MCF 10A (cell line): ENCODE measurements at regions not wholly inside any gene's neighbourhood (a gene's known extent, or its start where the extent isn't known, plus 50 kb on each side); places are given as distances from the start of the nearest gene placed in this dataset.

Experiments used
- BruUV-seq: library from RNA; stranded (reverse); fragments of 400-500 nt; replicated peaks from 2 replicates; lab custom pipeline; 2021; lab: Mats Ljungman, UMichigan
- CTCF ChIA-PET: fragments of 300-600 bp; sonication (Branson Sonifier 250); formaldehyde crosslinking; extraction: SDS; loops from one replicate; lab custom pipeline; 2021; ENCODE audit warnings: antibody characterized with exemption, inconsistent platforms; lab: Yijun Ruan, JAX
- POLR2A ChIA-PET: fragments of 300-600, 350-650 bp; sonication (Branson Sonifier 250); formaldehyde crosslinking; extraction: SDS; loops from one replicate; lab custom pipeline; 2020; ENCODE audit warnings: antibody characterized with exemption, inconsistent platforms; lab: Yijun Ruan, JAX
- DNase-seq: peaks from one replicate; pipeline ENCODE4 v3.0.0-alpha.2; 2018; ENCODE audit not compliant: unreplicated experiment
- H3K27ac Mint-ChIP-seq: one replicate; pipeline ENCODE4 v1.8.0; 2022; ENCODE audit warnings: mild to moderate bottlenecking, low read depth, mixed read lengths; ENCODE audit not compliant: unreplicated experiment
- H3K27me3 Mint-ChIP-seq: one replicate; pipeline ENCODE4 v1.8.0; 2022; ENCODE audit warnings: mixed read lengths; ENCODE audit not compliant: insufficient read depth, unreplicated experiment
- H3K36me3 Mint-ChIP-seq: one replicate; pipeline ENCODE4 v1.8.0; 2022; ENCODE audit warnings: mild to moderate bottlenecking, moderate library complexity, mixed read lengths; ENCODE audit not compliant: insufficient read depth, unreplicated experiment
- H3K4me1 Mint-ChIP-seq: one replicate; pipeline ENCODE4 v1.8.0; 2022; ENCODE audit warnings: mixed read lengths; ENCODE audit not compliant: insufficient read depth, unreplicated experiment
- H3K4me3 Mint-ChIP-seq: one replicate; pipeline ENCODE4 v1.8.0; 2022; ENCODE audit warnings: mild to moderate bottlenecking, moderate library complexity, mixed read lengths; ENCODE audit not compliant: unreplicated experiment
- H3K9me3 Mint-ChIP-seq: one replicate; pipeline ENCODE4 v1.8.0; 2022; ENCODE audit warnings: mixed read lengths; ENCODE audit not compliant: unreplicated experiment
- CTCF ChIP-seq: fragments of 200-600 bp; IDR thresholded peaks from one replicate; pipeline ENCODE4 v1.8.0; 2022; ENCODE audit warnings: antibody characterized with exemption, mild to moderate bottlenecking; ENCODE audit not compliant: unreplicated experiment
- intact Hi-C: fragments of 100-400 bp; cut with micrococcal nuclease; formaldehyde crosslinking; loops from 2 replicates; pipeline ENCODE4 v1.14.1; 2022

GRCh38 chr9:96128880-96129279 lies 173.1 kb downstream of the HSD17B3 start:
- Mint-ChIP-seq H3K36me3 (no peaks in the 10 kb centered on the region), H3K27ac (no peak overlapping the region), H3K9me3 (no peaks in the 10 kb centered on the region), H3K27me3 (peaks cover 64% of the 10 kb centered on the region), H3K4me1 (no peaks in the 10 kb centered on the region), H3K4me3 (no peak overlapping the region)
- intact Hi-C loops = no loop called here
- TF ChIP-seq CTCF = no peak
- no TSS peak for BruUV-seq
- no peak for DNase-seq
- ChIA-PET CTCF (interaction anchor here (0.7 to 0.8 kb wide), 2 partner anchors 88 to 615 kb away, joined by 3 to 4 read pairs; no protein-coding TSS in a partner anchor), POLR2A (interaction anchor here (0.7 kb wide), 1 partner anchor 886 kb away, joined by 3 read pairs; no protein-coding TSS in a partner anchor)

GRCh38 chr9:96126321-96126881 lies 175.6 kb downstream of the HSD17B3 start:
- Mint-ChIP-seq H3K4me3 (no peak overlapping the region), H3K27me3 (peaks cover 39% of the 10 kb centered on the region), H3K9me3 (no peaks in the 10 kb centered on the region), H3K27ac (no peak overlapping the region), H3K4me1 (peaks cover 5% of the 10 kb centered on the region), H3K36me3 (no peaks in the 10 kb centered on the region)
- no peak for TF ChIP-seq CTCF
- CTCF ChIA-PET = interaction anchor here (1.3 kb wide), 1 partner anchor 10 kb away, joined by 4 read pairs; no protein-coding TSS in a partner anchor
- DNase-seq = no peak
- intact Hi-C loops = no loop called here
- no TSS peak for BruUV-seq
- POLR2A ChIA-PET = no interaction called here

GRCh38 chr9:96125624-96126023 lies 176.4 kb downstream of the HSD17B3 start:
- TF ChIP-seq CTCF = no peak
- BruUV-seq = no TSS peak
- H3K36me3 Mint-ChIP-seq = no peaks in the 10 kb centered on the region
- H3K9me3 Mint-ChIP-seq = no peaks in the 10 kb centered on the region
- intact Hi-C loops = no loop called here
- H3K27me3 Mint-ChIP-seq = peaks cover 39% of the 10 kb centered on the region
- no peak for DNase-seq
- ChIA-PET POLR2A (no interaction called here), CTCF (interaction anchor here (1.3 kb wide), 1 partner anchor 11 kb away, joined by 4 read pairs; no protein-coding TSS in a partner anchor)
- H3K27ac Mint-ChIP-seq = no peak overlapping the region
- no peak overlapping the region for H3K4me3 Mint-ChIP-seq
- peaks cover 5% of the 10 kb centered on the region for H3K4me1 Mint-ChIP-seq

DNA sequence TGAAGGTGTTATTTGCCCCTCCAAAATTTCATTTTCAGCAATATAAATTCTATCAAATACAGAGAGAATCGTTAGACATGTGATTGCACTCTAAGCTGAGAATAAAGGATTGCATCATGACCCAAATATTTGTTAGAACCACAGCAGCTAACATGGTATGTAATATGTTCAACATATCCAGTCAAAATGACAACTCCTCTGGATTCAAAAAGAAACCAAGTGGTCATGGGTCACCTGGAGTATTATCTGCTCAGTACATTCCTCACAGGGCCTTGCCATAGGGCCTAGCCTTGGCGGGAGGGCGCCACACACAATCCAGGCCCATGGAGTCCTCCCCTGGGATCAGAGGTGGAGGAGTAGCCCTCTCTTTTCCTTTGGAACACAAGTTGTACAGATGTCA lies 179.2 kb downstream of the HSD17B3 start:
- POLR2A ChIA-PET = no interaction called here
- intact Hi-C loops = no loop called here
- no peaks in the 10 kb centered on the region for H3K36me3 Mint-ChIP-seq
- no peaks in the 10 kb centered on the region for H3K9me3 Mint-ChIP-seq
- no TSS peak for BruUV-seq
- DNase-seq = no peak
- no peak overlapping the region for H3K4me3 Mint-ChIP-seq
- peaks cover 5% of the 10 kb centered on the region for H3K4me1 Mint-ChIP-seq
- no peak overlapping the region for H3K27ac Mint-ChIP-seq
- peaks cover 28% of the 10 kb centered on the region for H3K27me3 Mint-ChIP-seq
- no peak for TF ChIP-seq CTCF
- CTCF ChIA-PET = no interaction called here
